ENCODE measurements at regions not wholly inside any gene's neighbourhood (a gene's known extent, or its start where the extent isn't known, plus 50 kb on each side); places are given as distances from the start of the nearest gene placed in this dataset.

DNA sequence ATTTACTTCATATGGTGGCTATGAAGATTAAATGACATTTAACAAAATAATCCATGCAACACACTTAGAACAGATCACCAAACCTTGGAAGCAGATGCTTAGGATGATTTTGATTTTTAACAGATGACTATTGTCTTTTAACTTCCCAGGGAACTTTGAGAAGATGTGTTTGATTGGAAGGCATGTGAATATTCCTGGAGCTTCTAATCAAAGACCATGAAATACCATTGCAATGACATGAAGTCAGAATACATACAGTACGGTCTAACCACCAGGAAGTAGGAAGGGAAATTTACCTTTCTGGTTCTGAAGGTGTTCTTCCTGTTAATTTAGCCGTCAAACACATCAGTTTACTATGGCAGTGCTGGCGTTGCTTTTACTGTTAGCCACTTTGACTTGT is 414.9 kb downstream of the TMEM114 start:
- Mint-ChIP-seq H3K27ac (no peak overlapping the region), H3K36me3 (ENCODE audit: low read depth) (no peaks in the 10 kb centered on the region), H3K4me3 (no peak overlapping the region), H3K27me3 (ENCODE audit: insufficient read depth, low read depth, poor library complexity) (peaks cover 5% of the 10 kb centered on the region), H3K4me1 (peaks cover 12% of the 10 kb centered on the region), H3K9me3 (no peaks in the 10 kb centered on the region)
- 0 out of 2 replicates have a peak, but pooled peaks cover 3% of the 10 kb centered on the region for H3K9me2 ChIP-seq (ENCODE audit: insufficient read depth)
- no peak overlapping the region for H3K27ac ChIP-seq (ENCODE audit: low read depth)
- no peak overlapping the region for H3K4me3 ChIP-seq
- H3K4me2 ChIP-seq: no peak overlapping the region
- H3K36me3 ChIP-seq (ENCODE audit: insufficient read depth): no peaks in the 10 kb centered on the region
- H3K4me1 ChIP-seq (ENCODE audit: insufficient read depth): peaks cover 16% of the 10 kb centered on the region
- TF ChIP-seq ZNF114 (CRISPR knock-in tag; IDR thresholded peaks at IDR 0.05): no peak
- no peak for TF ChIP-seq CREB1 (CRISPR knock-in tag; IDR thresholded peaks at IDR 0.05; ENCODE audit: low read depth)
- no peaks in the 10 kb centered on the region for H4K20me1 ChIP-seq (replicated peaks; ENCODE audit: insufficient read depth)
- H3K27me3 ChIP-seq (ENCODE audit: insufficient read depth): no peaks in the 10 kb centered on the region
- H3K79me2 ChIP-seq (replicated peaks; ENCODE audit: insufficient read depth): no peaks in the 10 kb centered on the region
- DNase-seq (ENCODE audit: low spot score) (no peak), ATAC-seq (no peak)
- H2AFZ ChIP-seq: no peak overlapping the region
- no peaks in the 10 kb centered on the region for H3F3A ChIP-seq (replicated peaks; ENCODE audit: low read depth)

DNA sequence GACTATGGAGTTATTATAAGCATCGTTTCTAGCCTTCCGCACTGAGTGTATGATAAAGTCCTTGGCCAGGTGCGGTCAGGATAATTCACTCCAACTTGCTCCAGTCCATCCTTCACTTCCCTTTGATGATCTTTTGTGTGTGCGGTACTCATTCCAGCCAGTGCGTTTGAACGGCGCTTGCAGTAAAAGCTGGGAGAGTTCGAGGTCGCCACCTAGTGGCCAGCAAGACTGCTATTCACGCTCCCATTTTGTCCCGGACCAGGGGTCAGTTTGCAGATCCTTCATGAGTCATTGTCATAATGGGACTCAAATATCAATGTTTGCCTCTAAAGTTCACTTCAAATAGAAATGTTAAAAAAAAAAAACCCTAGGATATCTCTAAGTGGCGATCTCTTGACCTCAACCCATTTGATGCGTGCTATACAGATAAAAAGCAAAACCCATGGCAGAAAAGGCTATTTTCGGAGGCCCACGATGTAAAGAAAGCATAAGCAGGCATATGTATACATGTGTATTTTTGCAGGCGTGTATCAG is 417.1 kb downstream of the TMEM114 start:
- no peaks in the 10 kb centered on the region for H3K9me3 Mint-ChIP-seq
- Histone ChIP-seq H3K4me3 (no peak overlapping the region), H3K4me1 (ENCODE audit: insufficient read depth) (peaks cover 3% of the 10 kb centered on the region; the same call in 1 of the 2 replicates), H3K79me2 (replicated peaks; ENCODE audit: insufficient read depth) (no peaks in the 10 kb centered on the region), H3K4me2 (no peak overlapping the region), H3K27me3 (ENCODE audit: insufficient read depth) (no peaks in the 10 kb centered on the region), H2AFZ (no peak overlapping the region), H4K20me1 (replicated peaks; ENCODE audit: insufficient read depth) (no peaks in the 10 kb centered on the region), H3K9me2 (ENCODE audit: insufficient read depth) (0 out of 2 replicates have a peak, but pooled peaks cover 3% of the 10 kb centered on the region), H3K27ac (ENCODE audit: low read depth) (no peak overlapping the region), H3F3A (replicated peaks; ENCODE audit: low read depth) (no peaks in the 10 kb centered on the region), H3K36me3 (ENCODE audit: insufficient read depth) (no peaks in the 10 kb centered on the region)
- H3K4me1 Mint-ChIP-seq: peaks cover 3% of the 10 kb centered on the region; the same call in 2 of the 3 replicates
- TF ChIP-seq, protein P1, sequence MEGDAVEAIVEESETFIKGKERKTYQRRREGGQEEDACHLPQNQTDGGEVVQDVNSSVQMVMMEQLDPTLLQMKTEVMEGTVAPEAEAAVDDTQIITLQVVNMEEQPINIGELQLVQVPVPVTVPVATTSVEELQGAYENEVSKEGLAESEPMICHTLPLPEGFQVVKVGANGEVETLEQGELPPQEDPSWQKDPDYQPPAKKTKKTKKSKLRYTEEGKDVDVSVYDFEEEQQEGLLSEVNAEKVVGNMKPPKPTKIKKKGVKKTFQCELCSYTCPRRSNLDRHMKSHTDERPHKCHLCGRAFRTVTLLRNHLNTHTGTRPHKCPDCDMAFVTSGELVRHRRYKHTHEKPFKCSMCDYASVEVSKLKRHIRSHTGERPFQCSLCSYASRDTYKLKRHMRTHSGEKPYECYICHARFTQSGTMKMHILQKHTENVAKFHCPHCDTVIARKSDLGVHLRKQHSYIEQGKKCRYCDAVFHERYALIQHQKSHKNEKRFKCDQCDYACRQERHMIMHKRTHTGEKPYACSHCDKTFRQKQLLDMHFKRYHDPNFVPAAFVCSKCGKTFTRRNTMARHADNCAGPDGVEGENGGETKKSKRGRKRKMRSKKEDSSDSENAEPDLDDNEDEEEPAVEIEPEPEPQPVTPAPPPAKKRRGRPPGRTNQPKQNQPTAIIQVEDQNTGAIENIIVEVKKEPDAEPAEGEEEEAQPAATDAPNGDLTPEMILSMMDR (conservative IDR thresholded peaks at IDR 0.05; ENCODE audit: low read depth in 2 of 2): peak; percentile 82 to 93
- TF ChIP-seq CREB1 (CRISPR knock-in tag; IDR thresholded peaks at IDR 0.05; ENCODE audit: low read depth) (no peak), EZH2 (IDR thresholded peaks at IDR 0.05; ENCODE audit: low read depth, unreplicated experiment) (no peak)
- ATAC-seq (peak; percentile 98), DNase-seq (ENCODE audit: low spot score) (peak; percentile 92)
- peak overlapping the region; percentile 71 for H3K27ac Mint-ChIP-seq
- no peak overlapping the region for H3K4me3 Mint-ChIP-seq
- H3K27me3 Mint-ChIP-seq (ENCODE audit: insufficient read depth, low read depth, poor library complexity): peaks cover 1% of the 10 kb centered on the region
- H3K36me3 Mint-ChIP-seq (ENCODE audit: low read depth): no peaks in the 10 kb centered on the region

DNA sequence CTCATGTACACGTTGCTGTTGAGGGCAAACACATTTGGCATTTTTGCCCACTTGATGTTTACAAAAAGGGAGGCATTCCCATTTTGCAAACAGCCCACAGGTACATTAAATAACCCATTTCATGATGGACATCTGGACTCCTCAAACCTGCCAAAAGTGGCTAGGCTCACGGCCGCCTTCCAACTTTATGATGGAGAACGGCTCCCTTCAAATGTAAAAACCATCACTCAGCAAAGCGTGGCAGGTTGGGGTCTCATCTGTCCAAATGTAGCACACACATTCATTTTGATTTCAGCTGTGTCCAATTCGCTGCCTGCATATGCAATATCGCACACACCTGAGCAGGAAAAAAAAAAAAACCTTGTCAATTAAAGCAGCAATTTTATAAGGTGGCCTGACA is 417.8 kb downstream of the TMEM114 start:
- no peaks in the 10 kb centered on the region for H3K36me3 Mint-ChIP-seq (ENCODE audit: low read depth)
- H3K4me3 Mint-ChIP-seq: no peak overlapping the region
- Histone ChIP-seq H3K4me2 (no peak overlapping the region), H3K4me1 (ENCODE audit: insufficient read depth) (no peaks in the 10 kb centered on the region), H3K36me3 (ENCODE audit: insufficient read depth) (no peaks in the 10 kb centered on the region), H3K27me3 (ENCODE audit: insufficient read depth) (no peaks in the 10 kb centered on the region), H3K4me3 (no peak overlapping the region), H2AFZ (no peak overlapping the region), H3K9me2 (ENCODE audit: insufficient read depth) (0 out of 2 replicates have a peak, but pooled peaks cover 3% of the 10 kb centered on the region), H4K20me1 (replicated peaks; ENCODE audit: insufficient read depth) (no peaks in the 10 kb centered on the region), H3F3A (replicated peaks; ENCODE audit: low read depth) (no peaks in the 10 kb centered on the region), H3K79me2 (replicated peaks; ENCODE audit: insufficient read depth) (no peaks in the 10 kb centered on the region), H3K27ac (ENCODE audit: low read depth) (no peak overlapping the region)
- ATAC-seq: no peak
- H3K27me3 Mint-ChIP-seq (ENCODE audit: insufficient read depth, low read depth, poor library complexity): peaks cover 1% of the 10 kb centered on the region
- no peak overlapping the region for H3K27ac Mint-ChIP-seq
- H3K4me1 Mint-ChIP-seq: peaks cover 2% of the 10 kb centered on the region; the same call in 1 of the 3 replicates
- no peaks in the 10 kb centered on the region for H3K9me3 Mint-ChIP-seq
- DNase-seq (ENCODE audit: low spot score): no peak
- no peak for TF ChIP-seq ZNF331 (CRISPR knock-in tag; IDR thresholded peaks at IDR 0.05; ENCODE audit: low read depth)
- TF ChIP-seq JUNB (IDR thresholded peaks at IDR 0.05; ENCODE audit: unreplicated experiment): no peak
- TF ChIP-seq ZNF462 (CRISPR knock-in tag; IDR thresholded peaks at IDR 0.05): no peak
- TF ChIP-seq EZH2phosphoT487 (IDR thresholded peaks at IDR 0.05; ENCODE audit: unreplicated experiment): no peak
- no peak for TF ChIP-seq ZNF114 (CRISPR knock-in tag; IDR thresholded peaks at IDR 0.05)

Data from GM23338 (cell line).